K562 (cell line): ENCODE measurements at regions not wholly inside any gene's neighbourhood (a gene's known extent, or its start where the extent isn't known, plus 50 kb on each side); places are given as distances from the start of the nearest gene placed in this dataset.

ENCODE experiments used
- ATAC-seq: fragments of 200-7000 bp; cut with Tn5 transposase; 3 replicates; pipeline ENCODE4 v1.9.1; 2020; ENCODE audit warnings: moderate library complexity
- BruUV-seq: library from RNA; stranded (reverse); fragments of 400-500 nt; replicated peaks from 2 replicates; lab custom pipeline; 2021; lab: Mats Ljungman, UMichigan
- CTCF ChIA-PET: fragments of 300-600 bp; formaldehyde crosslinking; extraction: SDS; loops from one replicate; lab custom pipeline; 2021; ENCODE audit warnings: low intra/inter-chr PET ratio; lab: Yijun Ruan, JAX
- POLR2A ChIA-PET: fragments of 300-600, 350-650 bp; sonication (Branson Sonifier 250); formaldehyde crosslinking; extraction: SDS; loops from one replicate; lab custom pipeline; 2021; ENCODE audit warnings: antibody characterized with exemption, inconsistent platforms; lab: Yijun Ruan, JAX
- DNase-seq, 4 experiments: peaks; one replicate each; pipeline versions ENCODE4 v3.0.0 to v3.0.0-alpha.2; 2011 to 2018; ENCODE audit warnings: low spot score in 3 of 4, mixed read lengths in 3 of 4; ENCODE audit errors: extremely low read depth in 1 of 4
- FAIRE-seq: peaks from 2 replicates; lab custom pipeline; 2011; peaks lifted over from hg19 to GRCh38; lab: Jason Lieb, UNC
- H2AFZ ChIP-seq: 2 replicates; pipeline ENCODE4 v1.6.0; 2011; ENCODE audit warnings: low read depth, low read length, control low read depth, inconsistent platforms
- H3K27ac ChIP-seq: fragments of 200-600 bp; 3 replicates; pipeline ENCODE4 v1.8.0; 2011; ENCODE audit warnings: low read depth, mild to moderate bottlenecking, control low read depth, inconsistent platforms, low read length, moderate library complexity, mixed read lengths; ENCODE audit errors: extremely low read depth
- H3K27me3 ChIP-seq, 2 experiments: fragments of 300-600 bp in 1 of 2; 2 replicates in 1 of 2; 3 replicates in 1 of 2; pipeline versions ENCODE4 v1.6.0 to v1.8.0; 2011; ENCODE audit warnings: inconsistent platforms in 2 of 2, low read length in 2 of 2, mild to moderate bottlenecking in 1 of 2, mixed read lengths in 1 of 2, moderate library complexity in 1 of 2; ENCODE audit not compliant: control insufficient read depth in 2 of 2, insufficient read depth in 2 of 2
- H3K36me3 ChIP-seq: fragments of 300-600 bp; 3 replicates; pipeline ENCODE4 v1.8.0; 2011; ENCODE audit warnings: mild to moderate bottlenecking, low read length, inconsistent platforms; ENCODE audit not compliant: control insufficient read depth, insufficient read depth
- H3K4me1 ChIP-seq, 2 experiments: fragments of 200-600 bp in 1 of 2; replicated peaks in 1 of 2; 2 replicates in 1 of 2; 3 replicates in 1 of 2; pipeline versions ENCODE4 v1.5.1 to v1.8.0; 2011; ENCODE audit warnings: inconsistent platforms in 2 of 2, low read length in 2 of 2, mild to moderate bottlenecking in 1 of 2, mixed read lengths in 1 of 2, moderate library complexity in 1 of 2; ENCODE audit not compliant: control insufficient read depth in 2 of 2, insufficient read depth in 2 of 2
- H3K4me2 ChIP-seq: 2 replicates; pipeline ENCODE4 v1.6.1; 2011; ENCODE audit warnings: low read length, control low read depth, inconsistent platforms, mixed read lengths; ENCODE audit not compliant: insufficient read depth
- H3K4me3 ChIP-seq: fragments of 200-600 bp; sonication (generic), shearing (Covaris generic); 2 replicates; pipeline ENCODE4 v1.5.1; 2016; ENCODE audit warnings: control low read depth, inconsistent platforms
- H3K79me2 ChIP-seq: fragments of 200-600 bp; 3 replicates; pipeline ENCODE4 v1.8.0; 2011; ENCODE audit warnings: low read length, inconsistent platforms; ENCODE audit not compliant: control insufficient read depth, insufficient read depth
- H3K9ac ChIP-seq, 2 experiments: 2 replicates each; pipeline versions ENCODE4 v1.6.0 to v1.6.1; 2011; ENCODE audit warnings: low read depth in 2 of 2, low read length in 2 of 2, control low read depth in 1 of 2, inconsistent platforms in 1 of 2, mild to moderate bottlenecking in 1 of 2, mixed read lengths in 1 of 2; ENCODE audit not compliant: insufficient read depth in 1 of 2
- H3K9me1 ChIP-seq: one replicate; pipeline ENCODE4 v1.6.0; 2011; ENCODE audit warnings: inconsistent platforms, mild to moderate bottlenecking, low read length, moderate library complexity; ENCODE audit not compliant: control insufficient read depth, insufficient read depth
- H3K9me3 ChIP-seq: replicated peaks from 2 replicates; pipeline ENCODE4 v1.5.1; 2011; ENCODE audit warnings: low read depth, low read length, inconsistent platforms; ENCODE audit not compliant: control insufficient read depth, insufficient read depth
- H4K20me1 ChIP-seq: replicated peaks from 2 replicates; pipeline ENCODE4 v1.6.1; 2011; ENCODE audit warnings: low read length, inconsistent platforms, mixed read lengths; ENCODE audit not compliant: control insufficient read depth, insufficient read depth
- CXXC5 ChIP-seq: fragments of 250-450 bp; sonication (Bioruptor Pico); IDR thresholded peaks from 2 replicates; pipeline ENCODE4 v1.8.0; 2022; ENCODE audit warnings: inconsistent platforms, mild to moderate bottlenecking, moderate library complexity
- DACH1 ChIP-seq: fragments of 450-650 bp; IDR thresholded peaks from 2 replicates; pipeline ENCODE4 v1.6.1; 2018; ENCODE audit not compliant: partially characterized antibody
- EP400 ChIP-seq: fragments of 450-650 bp; IDR thresholded peaks from 2 replicates; pipeline ENCODE4 v1.6.1; 2017; ENCODE audit warnings: antibody characterized with exemption, mild to moderate bottlenecking, moderate library complexity
- EWSR1 ChIP-seq: fragments of 450-650 bp; IDR thresholded peaks from 2 replicates; pipeline ENCODE4 v1.6.1; 2018; ENCODE audit warnings: borderline replicate concordance, mild to moderate bottlenecking, low read depth, moderate library complexity; ENCODE audit not compliant: partially characterized antibody
- EZH2 ChIP-seq: IDR thresholded peaks from 2 replicates; pipeline ENCODE4 v1.6.1; 2012; ENCODE audit warnings: low read depth, mild to moderate bottlenecking, inconsistent platforms, low read length, borderline replicate concordance
- PTRF ChIP-seq: fragments of 450-650 bp; IDR thresholded peaks from 2 replicates; pipeline ENCODE4 v1.6.1; 2016; ENCODE audit warnings: mild to moderate bottlenecking, missing genetic modification characterization, missing compliant biosample characterization
- SMAD2 ChIP-seq: fragments of 150-350 bp; IDR thresholded peaks from 2 replicates; pipeline ENCODE4 v1.6.1; 2014; ENCODE audit warnings: low read depth, mild to moderate bottlenecking, low read length
- SP2 ChIP-seq: IDR thresholded peaks from 2 replicates; pipeline ENCODE4 v1.6.1; 2011; ENCODE audit warnings: mild to moderate bottlenecking, low read depth, low read length, moderate library complexity; ENCODE audit not compliant: poor library complexity, severe bottlenecking; ENCODE audit errors: extremely low read depth
- ZNF165 ChIP-seq: fragments of 250-450 bp; sonication (Bioruptor Pico); IDR thresholded peaks from 2 replicates; pipeline ENCODE4 v1.4.0; 2020; ENCODE audit warnings: borderline replicate concordance
- ZNF347 ChIP-seq: fragments of 450-650 bp; formaldehyde crosslinking; IDR thresholded peaks from 2 replicates; pipeline ENCODE4 v1.4.0; 2020; ENCODE audit warnings: low read depth, mild to moderate bottlenecking, moderate library complexity
- WGBS: fragments of 100-300 bp; shearing (Covaris generic); methylation state at CpG from one replicate; pipeline ENCODE4 v1.1.6; 2016; ENCODE audit warnings: low coverage, mixed read lengths; ENCODE audit not compliant: insufficient coverage; ENCODE audit errors: missing lambda C conversion rate; 5-methylcytosine and 5-hydroxymethylcytosine counted together
- in situ Hi-C: fragments of 300-500 bp; cut with MboI; formaldehyde crosslinking; loops from 4 replicates; pipeline ENCODE4 v1.15.0; 2018; ENCODE audit warnings: inconsistent platforms, mixed read lengths
- intact Hi-C: fragments of 100-400 bp; cut with micrococcal nuclease; formaldehyde crosslinking; loops from 2 replicates; pipeline ENCODE4 v1.14.2; 2022
- TF ChIP-seq, protein P1 (sequence below): sonication (generic); formaldehyde crosslinking; IDR thresholded peaks from 2 replicates; pipeline ENCODE4 v1.8.1; 2023; ENCODE audit warnings: mild to moderate bottlenecking, missing genetic modification reagents
- TF ChIP-seq, protein P2 (sequence below): fragments of 250-450 bp; sonication (Bioruptor Pico); IDR thresholded peaks from 2 replicates; pipeline ENCODE4 v1.5.0; 2021; ENCODE audit warnings: mild to moderate bottlenecking, moderate library complexity

DNA sequence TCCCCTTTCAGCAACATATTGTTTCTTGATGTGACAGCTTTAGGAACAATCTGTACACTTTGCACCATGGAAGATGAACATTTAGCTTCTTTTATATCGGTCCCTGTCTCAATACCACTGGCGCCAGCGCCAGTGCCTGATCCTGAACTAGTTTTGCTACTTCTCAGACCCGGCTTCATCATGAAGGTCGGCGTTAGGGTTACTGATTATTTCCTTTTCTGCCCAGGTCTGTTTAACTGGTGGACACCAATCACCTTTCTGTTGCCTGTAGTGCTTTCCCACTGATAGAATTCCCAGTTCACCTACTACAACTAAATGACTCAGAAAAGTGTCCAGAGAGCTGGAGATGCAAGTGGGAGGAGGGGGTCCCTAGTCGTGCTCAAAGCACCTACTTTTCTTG is 99.5 kb downstream of the MYCN start:
- peaks cover 5 to 13% of the 10 kb centered on the region in 2 experiments; a peak in 4 of 5 replicates for H3K27me3 ChIP-seq
- WGBS, result 0% methylated on average over 7 of the region's 7 CpGs
- H3K9me3 ChIP-seq, result no peaks in the 10 kb centered on the region
- no peak overlapping the region for H3K4me2 ChIP-seq
- H3K27ac ChIP-seq, result no peak overlapping the region
- H3K9ac ChIP-seq, result no peak overlapping the region
- H4K20me1 ChIP-seq, result no peaks in the 10 kb centered on the region
- CTCF ChIA-PET, result no interaction called here
- H3K4me3 ChIP-seq, result no peak overlapping the region
- BruUV-seq, result no TSS peak
- TF ChIP-seq ZNF165 (CRISPR knock-in tag) (no peak), EZH2 (no peak), SP2 (no peak), CXXC5 (no peak), ZNF347 (no peak)
- TF ChIP-seq, all 486 proteins: peak for 0
- no peak for FAIRE-seq
- H3K79me2 ChIP-seq, result no peaks in the 10 kb centered on the region
- no peaks in the 10 kb centered on the region for H3K4me1 ChIP-seq
- no peaks in the 10 kb centered on the region for H3K36me3 ChIP-seq
- in situ Hi-C loops (no loop called here), intact Hi-C loops (no loop called here)
- ATAC-seq, result no peak
- POLR2A ChIA-PET, result no interaction called here
- DNase-seq, result no peak
- no peaks in the 10 kb centered on the region for H3K9me1 ChIP-seq
- H2AFZ ChIP-seq, result no peak overlapping the region

DNA sequence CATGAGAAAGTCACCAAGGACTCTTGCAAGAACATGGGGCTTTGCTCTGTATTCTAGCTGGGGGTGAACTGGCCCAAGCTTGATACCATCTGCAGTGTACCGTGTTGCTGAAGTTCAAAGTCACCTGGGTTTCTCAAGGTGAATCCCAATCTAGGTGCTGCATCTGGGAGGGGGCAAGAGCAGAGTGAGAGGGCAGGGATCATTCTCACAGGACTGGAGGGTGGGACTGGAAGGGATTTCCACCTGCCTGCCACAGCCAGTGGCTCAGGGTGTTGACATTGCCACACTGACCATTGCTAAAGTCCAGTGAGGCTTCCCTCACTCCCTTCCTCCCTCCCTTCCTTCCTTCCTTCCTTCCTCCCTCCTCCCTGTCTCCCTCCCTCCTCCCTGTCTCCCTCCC is 98.7 kb downstream of the MYCN start:
- H2AFZ ChIP-seq, result no peak overlapping the region
- no peak overlapping the region for H3K4me3 ChIP-seq
- no peak overlapping the region for H3K27ac ChIP-seq
- H3K9me1 ChIP-seq, result no peaks in the 10 kb centered on the region
- peaks cover 5 to 14% of the 10 kb centered on the region in 2 experiments; a peak in 4 of 5 replicates for H3K27me3 ChIP-seq
- WGBS, result 0% methylated on average over 1 of the region's 1 CpG
- in situ Hi-C loops (no loop called here), intact Hi-C loops (no loop called here)
- no peak overlapping the region for H3K4me2 ChIP-seq
- ATAC-seq (no peak), FAIRE-seq (no peak), DNase-seq (no peak)
- H3K36me3 ChIP-seq, result no peaks in the 10 kb centered on the region
- H3K9me3 ChIP-seq, result no peaks in the 10 kb centered on the region
- POLR2A ChIA-PET, result no interaction called here
- no peaks in the 10 kb centered on the region for H4K20me1 ChIP-seq
- H3K4me1 ChIP-seq, result no peaks in the 10 kb centered on the region
- no TSS peak for BruUV-seq
- CTCF ChIA-PET, result no interaction called here
- H3K9ac ChIP-seq, result no peak overlapping the region
- H3K79me2 ChIP-seq, result no peaks in the 10 kb centered on the region
- TF ChIP-seq, protein P1, sequence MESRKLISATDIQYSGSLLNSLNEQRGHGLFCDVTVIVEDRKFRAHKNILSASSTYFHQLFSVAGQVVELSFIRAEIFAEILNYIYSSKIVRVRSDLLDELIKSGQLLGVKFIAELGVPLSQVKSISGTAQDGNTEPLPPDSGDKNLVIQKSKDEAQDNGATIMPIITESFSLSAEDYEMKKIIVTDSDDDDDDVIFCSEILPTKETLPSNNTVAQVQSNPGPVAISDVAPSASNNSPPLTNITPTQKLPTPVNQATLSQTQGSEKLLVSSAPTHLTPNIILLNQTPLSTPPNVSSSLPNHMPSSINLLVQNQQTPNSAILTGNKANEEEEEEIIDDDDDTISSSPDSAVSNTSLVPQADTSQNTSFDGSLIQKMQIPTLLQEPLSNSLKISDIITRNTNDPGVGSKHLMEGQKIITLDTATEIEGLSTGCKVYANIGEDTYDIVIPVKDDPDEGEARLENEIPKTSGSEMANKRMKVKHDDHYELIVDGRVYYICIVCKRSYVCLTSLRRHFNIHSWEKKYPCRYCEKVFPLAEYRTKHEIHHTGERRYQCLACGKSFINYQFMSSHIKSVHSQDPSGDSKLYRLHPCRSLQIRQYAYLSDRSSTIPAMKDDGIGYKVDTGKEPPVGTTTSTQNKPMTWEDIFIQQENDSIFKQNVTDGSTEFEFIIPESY (CRISPR knock-in tag), result no peak
- TF ChIP-seq EWSR1 (no peak), SMAD2 (no peak), PTRF (tag) (no peak), DACH1 (no peak), EP400 (no peak)
- TF ChIP-seq, protein P2, sequence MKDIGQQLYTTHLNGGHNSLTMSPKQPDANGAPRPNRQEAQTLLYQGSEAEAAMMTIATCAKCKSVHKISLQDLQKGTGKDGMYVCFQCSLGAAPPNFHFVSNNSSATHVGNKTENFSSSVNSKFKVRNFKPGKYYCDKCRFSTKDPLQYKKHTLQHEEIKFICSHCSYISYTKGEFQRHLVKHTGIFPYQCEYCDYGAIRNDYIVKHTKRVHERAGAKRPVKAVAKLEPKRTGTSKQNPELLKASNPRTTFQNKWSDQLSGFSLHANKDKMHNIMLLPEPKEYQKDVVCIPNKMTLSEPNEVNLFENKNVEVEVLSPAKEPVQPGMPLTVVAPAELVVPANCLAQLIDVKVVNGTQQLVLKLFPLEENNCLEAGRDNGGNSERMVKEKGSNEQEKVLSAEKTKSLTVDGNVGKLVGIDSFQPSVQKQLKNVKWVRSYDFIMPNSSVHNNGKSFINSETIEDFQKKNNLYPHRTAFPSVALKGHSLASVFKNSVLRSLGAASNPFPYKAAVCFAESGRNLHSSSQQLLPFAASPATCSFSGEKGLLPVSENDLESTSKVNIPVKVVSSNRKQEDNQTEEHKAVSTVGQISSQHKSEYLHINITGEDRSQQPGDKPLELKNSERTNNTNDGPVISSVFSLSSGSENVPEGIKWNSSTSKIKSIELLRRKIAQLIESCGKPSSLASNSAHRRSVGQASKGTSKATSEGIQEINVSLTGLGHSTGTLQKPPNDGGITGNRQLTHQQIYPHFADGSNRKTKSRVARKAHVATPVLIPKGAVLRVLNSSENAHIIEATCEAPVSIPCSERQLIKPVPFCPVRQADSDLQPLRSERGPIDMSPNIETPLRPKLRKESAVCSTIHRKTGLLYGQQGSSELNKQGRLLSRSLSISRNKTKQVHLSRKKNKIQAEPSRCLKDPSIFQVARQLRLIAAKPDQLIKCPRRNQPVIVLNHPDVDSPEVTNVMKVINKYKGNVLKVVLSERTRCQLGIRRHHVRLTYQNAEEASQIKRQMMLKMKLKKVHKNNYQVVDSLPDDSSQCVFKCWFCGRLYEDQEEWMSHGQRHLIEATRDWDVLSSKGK, result no peak
